Brain microvascular endothelial cell (primary cell): ENCODE measurements at regions not wholly inside any gene's neighbourhood (a gene's known extent, or its start where the extent isn't known, plus 50 kb on each side); places are given as distances from the start of the nearest gene placed in this dataset.

Source experiments
- DNase-seq: peaks from one replicate; pipeline ENCODE4 v3.0.0-alpha.2; 2020
- H3K27ac ChIP-seq: fragments of 250-450 bp; sonication (Bioruptor Pico); 2 replicates; pipeline ENCODE4 v1.5.1; 2020; ENCODE audit warnings: mild to moderate bottlenecking, moderate library complexity
- H3K27me3 ChIP-seq: fragments of 250-450 bp; sonication (Bioruptor Pico); replicated peaks from 2 replicates; pipeline ENCODE4 v1.5.1; 2020; ENCODE audit warnings: mild to moderate bottlenecking
- H3K36me3 ChIP-seq: fragments of 250-450 bp; sonication (Bioruptor Pico); replicated peaks from 2 replicates; pipeline ENCODE4 v1.5.1; 2020; ENCODE audit warnings: mild to moderate bottlenecking
- H3K4me3 ChIP-seq: 2 replicates; pipeline ENCODE4 v1.5.1; 2011; ENCODE audit warnings: low read depth, mild to moderate bottlenecking, control low read depth, low read length, moderate library complexity
- in situ Hi-C: cut with HindIII; loops from 2 replicates; pipeline ENCODE4 v1.10.0; 2017; ENCODE audit warnings: low sequenced_read_pairs, low pct_ligation_motif_present
- TF ChIP-seq, protein P1 (sequence below): IDR thresholded peaks from 2 replicates; pipeline ENCODE4 v1.5.1; 2011; ENCODE audit warnings: low read depth, mild to moderate bottlenecking, moderate library complexity, low read length, control low read depth, inconsistent platforms; ENCODE audit errors: missing control alignments

DNA sequence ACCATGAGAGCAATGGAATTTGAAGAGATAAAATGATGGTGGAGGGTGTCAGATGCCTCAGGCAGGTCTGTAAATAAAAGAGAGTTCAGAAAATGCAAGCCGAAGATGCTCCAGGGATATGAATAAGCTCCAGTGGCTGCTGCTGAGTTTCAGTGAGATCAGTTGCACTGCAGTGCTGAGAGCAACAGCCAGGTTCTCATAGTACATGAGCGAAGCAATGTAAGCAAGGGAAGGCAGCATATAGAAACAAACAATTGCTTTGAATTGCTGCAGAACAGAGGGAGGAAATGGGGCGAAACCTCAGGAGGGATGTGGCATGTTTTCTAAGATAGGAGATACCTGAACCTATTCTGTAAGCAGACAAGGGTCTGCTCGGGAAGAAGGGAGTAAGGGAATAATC is 369.5 kb downstream of the AASDHPPT start:
- Histone ChIP-seq H3K27me3 (no peaks in the 10 kb centered on the region), H3K36me3 (no peaks in the 10 kb centered on the region), H3K27ac (no peak overlapping the region), H3K4me3 (no peak overlapping the region)
- DNase-seq, result no peak
- TF ChIP-seq, protein P1, sequence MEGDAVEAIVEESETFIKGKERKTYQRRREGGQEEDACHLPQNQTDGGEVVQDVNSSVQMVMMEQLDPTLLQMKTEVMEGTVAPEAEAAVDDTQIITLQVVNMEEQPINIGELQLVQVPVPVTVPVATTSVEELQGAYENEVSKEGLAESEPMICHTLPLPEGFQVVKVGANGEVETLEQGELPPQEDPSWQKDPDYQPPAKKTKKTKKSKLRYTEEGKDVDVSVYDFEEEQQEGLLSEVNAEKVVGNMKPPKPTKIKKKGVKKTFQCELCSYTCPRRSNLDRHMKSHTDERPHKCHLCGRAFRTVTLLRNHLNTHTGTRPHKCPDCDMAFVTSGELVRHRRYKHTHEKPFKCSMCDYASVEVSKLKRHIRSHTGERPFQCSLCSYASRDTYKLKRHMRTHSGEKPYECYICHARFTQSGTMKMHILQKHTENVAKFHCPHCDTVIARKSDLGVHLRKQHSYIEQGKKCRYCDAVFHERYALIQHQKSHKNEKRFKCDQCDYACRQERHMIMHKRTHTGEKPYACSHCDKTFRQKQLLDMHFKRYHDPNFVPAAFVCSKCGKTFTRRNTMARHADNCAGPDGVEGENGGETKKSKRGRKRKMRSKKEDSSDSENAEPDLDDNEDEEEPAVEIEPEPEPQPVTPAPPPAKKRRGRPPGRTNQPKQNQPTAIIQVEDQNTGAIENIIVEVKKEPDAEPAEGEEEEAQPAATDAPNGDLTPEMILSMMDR, result peak; percentile 9
- in situ Hi-C loops, result no loop called here

GRCh38 chr11:106447631-106448191 is 370.2 kb downstream of the AASDHPPT start:
- H3K27me3 ChIP-seq, result no peaks in the 10 kb centered on the region
- TF ChIP-seq, protein P1, result no peak
- no peak overlapping the region for H3K4me3 ChIP-seq
- no peak for DNase-seq
- no peak overlapping the region for H3K27ac ChIP-seq
- in situ Hi-C loops, result no loop called here
- H3K36me3 ChIP-seq, result no peaks in the 10 kb centered on the region

DNA sequence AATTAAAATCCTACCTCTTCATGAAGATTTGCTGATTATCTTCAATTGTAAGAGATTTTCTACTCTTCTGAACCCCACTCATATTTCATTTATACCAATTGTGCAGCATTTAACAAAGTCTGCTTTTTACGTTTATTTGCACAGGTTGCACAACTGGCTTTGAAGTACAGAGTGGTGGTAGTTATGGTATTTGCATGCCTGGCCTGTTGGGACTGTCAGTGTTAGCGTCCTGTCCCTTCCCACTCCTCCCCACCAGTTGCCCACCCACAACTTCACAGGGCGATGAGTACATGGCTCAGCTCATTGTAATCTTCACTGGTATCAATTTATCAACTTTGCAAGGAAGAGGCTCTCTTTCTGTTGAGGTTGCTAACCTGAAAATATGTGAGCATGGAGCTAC is 372.3 kb downstream of the AASDHPPT start:
- Histone ChIP-seq H3K27me3 (no peaks in the 10 kb centered on the region), H3K36me3 (no peaks in the 10 kb centered on the region), H3K27ac (no peak overlapping the region), H3K4me3 (no peak overlapping the region)
- in situ Hi-C loops, result no loop called here
- DNase-seq, result no peak
- TF ChIP-seq, protein P1, result no peak

DNA sequence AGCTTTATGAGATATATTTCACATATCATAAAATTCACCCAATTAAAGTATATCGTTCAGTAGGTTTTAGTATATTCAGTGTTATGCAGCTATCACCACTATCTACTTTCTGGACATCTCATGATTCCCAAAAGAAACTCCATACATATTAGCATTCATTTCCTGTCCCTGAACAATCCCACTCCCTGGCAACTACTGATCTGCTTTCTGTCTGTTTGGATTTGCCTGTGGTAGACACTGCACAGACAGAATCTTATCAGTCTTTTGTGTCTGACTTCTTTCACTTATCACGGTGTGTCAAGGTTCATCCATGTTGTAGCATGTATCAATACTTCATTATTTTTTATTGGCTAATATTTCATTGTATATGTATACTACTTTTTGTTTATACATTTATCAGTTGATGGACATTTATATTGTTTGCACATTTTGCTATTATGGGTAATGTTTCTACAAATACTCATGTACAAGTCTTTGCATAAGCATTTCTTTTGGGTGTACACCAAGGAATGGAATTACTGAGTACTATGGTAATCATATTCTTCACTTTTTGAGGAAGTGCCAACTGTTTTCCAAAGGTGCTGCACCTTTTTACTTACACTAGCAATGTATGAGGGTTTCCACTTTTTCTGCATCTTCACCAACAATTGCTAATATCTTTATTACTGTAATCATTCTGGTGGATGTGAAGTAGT is 373.9 kb downstream of the AASDHPPT start:
- no peaks in the 10 kb centered on the region for H3K36me3 ChIP-seq
- no peak for DNase-seq
- H3K4me3 ChIP-seq, result no peak overlapping the region
- TF ChIP-seq, protein P1, result no peak
- H3K27ac ChIP-seq, result no peak overlapping the region
- no peaks in the 10 kb centered on the region for H3K27me3 ChIP-seq
- in situ Hi-C loops, result no loop called here

DNA sequence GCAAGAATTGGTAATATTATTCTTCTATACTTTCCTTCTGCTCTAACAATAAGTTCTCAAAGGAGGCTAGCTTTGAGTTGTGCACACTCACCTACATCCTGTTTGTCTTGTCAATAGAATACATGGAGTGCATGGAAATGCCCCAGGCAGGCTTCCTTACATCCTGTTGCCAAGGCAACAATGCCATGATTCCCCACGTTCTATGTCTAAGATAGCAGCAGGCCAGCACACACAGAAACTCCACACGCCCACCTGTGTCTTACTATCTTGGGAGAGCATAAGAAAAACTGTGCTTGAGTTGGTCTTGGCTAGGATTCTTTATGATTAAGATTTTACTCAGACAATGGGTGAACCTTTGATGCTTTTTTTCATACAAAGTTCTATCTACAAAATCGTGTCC is 379.2 kb downstream of the AASDHPPT start:
- peak; percentile 51 for DNase-seq
- TF ChIP-seq, protein P1, result no peak
- peak overlapping the region; percentile 73 for H3K27ac ChIP-seq
- no peaks in the 10 kb centered on the region for H3K36me3 ChIP-seq
- H3K27me3 ChIP-seq, result no peaks in the 10 kb centered on the region
- in situ Hi-C loops, result no loop called here
- no peak overlapping the region for H3K4me3 ChIP-seq
